ENCODE measurements at regions not wholly inside any gene's neighbourhood (a gene's known extent, or its start where the extent isn't known, plus 50 kb on each side); places are given as distances from the start of the nearest gene placed in this dataset.

DNA sequence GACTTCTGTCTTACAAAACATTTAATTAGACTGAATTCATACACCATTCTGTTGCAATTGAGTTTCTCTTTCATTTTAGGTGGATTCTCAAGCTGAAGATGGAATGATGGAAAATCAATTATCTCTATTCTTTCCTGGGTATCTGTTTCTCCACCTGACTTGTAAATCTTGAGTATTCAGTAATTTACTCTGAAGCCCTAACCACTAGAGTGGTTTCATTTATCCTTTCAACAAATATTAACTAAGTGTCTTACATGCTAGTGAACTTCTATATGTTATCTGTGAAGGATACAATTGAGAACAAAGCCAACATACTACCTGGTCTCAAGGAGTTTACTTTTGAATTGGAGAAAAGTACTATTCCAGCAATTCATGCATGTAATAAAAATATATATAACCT is 94.1 kb upstream of the ZNF804A start:
- intact Hi-C loops (cut with micrococcal nuclease): no loop called here
- no peak for TF ChIP-seq ZEB2 (IDR thresholded peaks at IDR 0.05)
- no peak for TF ChIP-seq PPARD (CRISPR knock-in tag; IDR thresholded peaks at IDR 0.05)
- no peak for TF ChIP-seq ZZZ3 (IDR thresholded peaks at IDR 0.05)
- no peak for TF ChIP-seq SOX6 (IDR thresholded peaks at IDR 0.05)
- TF ChIP-seq, protein P1, sequence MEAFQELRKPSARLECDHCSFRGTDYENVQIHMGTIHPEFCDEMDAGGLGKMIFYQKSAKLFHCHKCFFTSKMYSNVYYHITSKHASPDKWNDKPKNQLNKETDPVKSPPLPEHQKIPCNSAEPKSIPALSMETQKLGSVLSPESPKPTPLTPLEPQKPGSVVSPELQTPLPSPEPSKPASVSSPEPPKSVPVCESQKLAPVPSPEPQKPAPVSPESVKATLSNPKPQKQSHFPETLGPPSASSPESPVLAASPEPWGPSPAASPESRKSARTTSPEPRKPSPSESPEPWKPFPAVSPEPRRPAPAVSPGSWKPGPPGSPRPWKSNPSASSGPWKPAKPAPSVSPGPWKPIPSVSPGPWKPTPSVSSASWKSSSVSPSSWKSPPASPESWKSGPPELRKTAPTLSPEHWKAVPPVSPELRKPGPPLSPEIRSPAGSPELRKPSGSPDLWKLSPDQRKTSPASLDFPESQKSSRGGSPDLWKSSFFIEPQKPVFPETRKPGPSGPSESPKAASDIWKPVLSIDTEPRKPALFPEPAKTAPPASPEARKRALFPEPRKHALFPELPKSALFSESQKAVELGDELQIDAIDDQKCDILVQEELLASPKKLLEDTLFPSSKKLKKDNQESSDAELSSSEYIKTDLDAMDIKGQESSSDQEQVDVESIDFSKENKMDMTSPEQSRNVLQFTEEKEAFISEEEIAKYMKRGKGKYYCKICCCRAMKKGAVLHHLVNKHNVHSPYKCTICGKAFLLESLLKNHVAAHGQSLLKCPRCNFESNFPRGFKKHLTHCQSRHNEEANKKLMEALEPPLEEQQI (IDR thresholded peaks at IDR 0.05): no peak
- no peak for DNase-seq (ENCODE audit: extremely low read depth in 1 of 4, low spot score in 3 of 4)

DNA sequence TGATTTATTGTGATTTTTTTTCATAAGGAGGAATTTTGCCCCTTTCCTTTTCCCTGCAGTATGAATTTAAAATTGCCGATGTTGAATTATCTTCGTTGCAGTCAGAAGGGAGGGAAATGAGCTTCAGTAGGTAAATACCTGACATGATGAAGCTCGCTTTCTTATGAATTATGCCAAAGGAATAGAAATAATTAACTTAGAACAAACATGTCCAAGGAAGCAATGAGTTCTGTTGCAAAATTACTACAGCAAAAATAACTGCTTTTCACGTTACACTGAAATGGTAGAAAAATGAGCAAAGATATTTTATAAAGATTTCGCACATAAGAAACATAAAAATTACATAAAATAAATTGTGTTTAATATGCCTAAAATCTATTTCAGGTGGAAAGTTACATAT is 91.1 kb upstream of the ZNF804A start:
- TF ChIP-seq PHB (CRISPR knock-in tag; IDR thresholded peaks at IDR 0.05): no peak
- TF ChIP-seq, protein P2, sequence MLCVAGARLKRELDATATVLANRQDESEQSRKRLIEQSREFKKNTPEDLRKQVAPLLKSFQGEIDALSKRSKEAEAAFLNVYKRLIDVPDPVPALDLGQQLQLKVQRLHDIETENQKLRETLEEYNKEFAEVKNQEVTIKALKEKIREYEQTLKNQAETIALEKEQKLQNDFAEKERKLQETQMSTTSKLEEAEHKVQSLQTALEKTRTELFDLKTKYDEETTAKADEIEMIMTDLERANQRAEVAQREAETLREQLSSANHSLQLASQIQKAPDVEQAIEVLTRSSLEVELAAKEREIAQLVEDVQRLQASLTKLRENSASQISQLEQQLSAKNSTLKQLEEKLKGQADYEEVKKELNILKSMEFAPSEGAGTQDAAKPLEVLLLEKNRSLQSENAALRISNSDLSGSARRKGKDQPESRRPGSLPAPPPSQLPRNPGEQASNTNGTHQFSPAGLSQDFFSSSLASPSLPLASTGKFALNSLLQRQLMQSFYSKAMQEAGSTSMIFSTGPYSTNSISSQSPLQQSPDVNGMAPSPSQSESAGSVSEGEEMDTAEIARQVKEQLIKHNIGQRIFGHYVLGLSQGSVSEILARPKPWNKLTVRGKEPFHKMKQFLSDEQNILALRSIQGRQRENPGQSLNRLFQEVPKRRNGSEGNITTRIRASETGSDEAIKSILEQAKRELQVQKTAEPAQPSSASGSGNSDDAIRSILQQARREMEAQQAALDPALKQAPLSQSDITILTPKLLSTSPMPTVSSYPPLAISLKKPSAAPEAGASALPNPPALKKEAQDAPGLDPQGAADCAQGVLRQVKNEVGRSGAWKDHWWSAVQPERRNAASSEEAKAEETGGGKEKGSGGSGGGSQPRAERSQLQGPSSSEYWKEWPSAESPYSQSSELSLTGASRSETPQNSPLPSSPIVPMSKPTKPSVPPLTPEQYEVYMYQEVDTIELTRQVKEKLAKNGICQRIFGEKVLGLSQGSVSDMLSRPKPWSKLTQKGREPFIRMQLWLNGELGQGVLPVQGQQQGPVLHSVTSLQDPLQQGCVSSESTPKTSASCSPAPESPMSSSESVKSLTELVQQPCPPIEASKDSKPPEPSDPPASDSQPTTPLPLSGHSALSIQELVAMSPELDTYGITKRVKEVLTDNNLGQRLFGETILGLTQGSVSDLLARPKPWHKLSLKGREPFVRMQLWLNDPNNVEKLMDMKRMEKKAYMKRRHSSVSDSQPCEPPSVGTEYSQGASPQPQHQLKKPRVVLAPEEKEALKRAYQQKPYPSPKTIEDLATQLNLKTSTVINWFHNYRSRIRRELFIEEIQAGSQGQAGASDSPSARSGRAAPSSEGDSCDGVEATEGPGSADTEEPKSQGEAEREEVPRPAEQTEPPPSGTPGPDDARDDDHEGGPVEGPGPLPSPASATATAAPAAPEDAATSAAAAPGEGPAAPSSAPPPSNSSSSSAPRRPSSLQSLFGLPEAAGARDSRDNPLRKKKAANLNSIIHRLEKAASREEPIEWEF (CRISPR knock-in tag; IDR thresholded peaks at IDR 0.05): no peak
- TF ChIP-seq MXI1 (IDR thresholded peaks at IDR 0.05; ENCODE audit: low read depth, low read length): no peak
- no peak for TF ChIP-seq EP300 (IDR thresholded peaks at IDR 0.05; ENCODE audit: low read length)
- TF ChIP-seq SRSF3 (IDR thresholded peaks at IDR 0.05; ENCODE audit: insufficient read depth, low read length): no peak
- TF ChIP-seq U2AF1 (optimal IDR thresholded peaks at IDR 0.05; ENCODE audit: low read depth, low read length): no peak
- Histone ChIP-seq H3K27ac (ENCODE audit: extremely low read depth, low read depth, low read length) (no peak overlapping the region), H3K4me1 (replicated peaks in 1 of 2; ENCODE audit: control insufficient read depth in 2 of 2, insufficient read depth in 2 of 2, low read length in 2 of 2) (no peaks in the 10 kb centered on the region), H3K79me2 (ENCODE audit: control insufficient read depth, insufficient read depth, low read length) (no peaks in the 10 kb centered on the region), H3K9me1 (ENCODE audit: control insufficient read depth, insufficient read depth, low read length) (no peaks in the 10 kb centered on the region), H3K4me3 (no peak overlapping the region), H4K20me1 (replicated peaks; ENCODE audit: control insufficient read depth, insufficient read depth, low read length) (no peaks in the 10 kb centered on the region), H3K9ac (ENCODE audit: insufficient read depth in 1 of 2, low read depth in 2 of 2, low read length in 2 of 2) (no peak overlapping the region), H3K27me3 (ENCODE audit: control insufficient read depth in 2 of 2, insufficient read depth in 2 of 2, low read length in 2 of 2) (no peaks in the 10 kb centered on the region), H3K4me2 (ENCODE audit: insufficient read depth, low read length) (no peak overlapping the region), H2AFZ (ENCODE audit: low read depth, low read length) (no peak overlapping the region), H3K9me3 (replicated peaks; ENCODE audit: control insufficient read depth, insufficient read depth, low read depth, low read length) (no peaks in the 10 kb centered on the region), H3K36me3 (ENCODE audit: control insufficient read depth, insufficient read depth, low read length) (no peaks in the 10 kb centered on the region)
- POLR2A ChIA-PET: no interaction called here
- no peak for FAIRE-seq
- BruUV-seq (replicated peaks): no TSS peak
- WGBS (ENCODE audit: insufficient coverage, low coverage, missing lambda C conversion rate): 3% methylated on average over 5 of the region's 5 CpGs
- intact Hi-C loops (cut with micrococcal nuclease): no loop called here
- in situ Hi-C loops (cut with MboI): no loop called here
- no peak for DNase-seq (ENCODE audit: extremely low read depth in 1 of 4, low spot score in 3 of 4)
- CTCF ChIA-PET (ENCODE audit: low intra/inter-chr PET ratio): no interaction called here
- ATAC-seq: no peak

More for the DNA sequence above, 94.1 kb upstream of the ZNF804A start:
- CTCF ChIA-PET (ENCODE audit: low intra/inter-chr PET ratio): no interaction called here
- Histone ChIP-seq H3K9ac (ENCODE audit: insufficient read depth in 1 of 2, low read depth in 2 of 2, low read length in 2 of 2) (no peak overlapping the region), H3K4me3 (no peak overlapping the region), H3K4me2 (ENCODE audit: insufficient read depth, low read length) (no peak overlapping the region), H3K79me2 (ENCODE audit: control insufficient read depth, insufficient read depth, low read length) (no peaks in the 10 kb centered on the region), H3K27ac (ENCODE audit: extremely low read depth, low read depth, low read length) (no peak overlapping the region), H4K20me1 (replicated peaks; ENCODE audit: control insufficient read depth, insufficient read depth, low read length) (no peaks in the 10 kb centered on the region), H3K27me3 (ENCODE audit: control insufficient read depth in 2 of 2, insufficient read depth in 2 of 2, low read length in 2 of 2) (no peaks in the 10 kb centered on the region), H2AFZ (ENCODE audit: low read depth, low read length) (no peak overlapping the region), H3K9me1 (ENCODE audit: control insufficient read depth, insufficient read depth, low read length) (no peaks in the 10 kb centered on the region), H3K4me1 (replicated peaks in 1 of 2; ENCODE audit: control insufficient read depth in 2 of 2, insufficient read depth in 2 of 2, low read length in 2 of 2) (no peaks in the 10 kb centered on the region), H3K36me3 (ENCODE audit: control insufficient read depth, insufficient read depth, low read length) (no peaks in the 10 kb centered on the region), H3K9me3 (replicated peaks; ENCODE audit: control insufficient read depth, insufficient read depth, low read depth, low read length) (no peaks in the 10 kb centered on the region)
- FAIRE-seq: no peak
- in situ Hi-C loops (cut with MboI): no loop called here
- POLR2A ChIA-PET: no interaction called here
- ATAC-seq: no peak
- no TSS peak for BruUV-seq (replicated peaks)
